K562 (cell line): ENCODE measurements at regions not wholly inside any gene's neighbourhood (a gene's known extent, or its start where the extent isn't known, plus 50 kb on each side); places are given as distances from the start of the nearest gene placed in this dataset.

ENCODE experiments used
- ATAC-seq: fragments of 200-7000 bp; cut with Tn5 transposase; 3 replicates; pipeline ENCODE4 v1.9.1; 2020; ENCODE audit warnings: moderate library complexity
- BruUV-seq: library from RNA; stranded (reverse); fragments of 400-500 nt; replicated peaks from 2 replicates; lab custom pipeline; 2021; lab: Mats Ljungman, UMichigan
- CTCF ChIA-PET: fragments of 300-600 bp; formaldehyde crosslinking; extraction: SDS; loops from one replicate; lab custom pipeline; 2021; ENCODE audit warnings: low intra/inter-chr PET ratio; lab: Yijun Ruan, JAX
- POLR2A ChIA-PET: fragments of 300-600, 350-650 bp; sonication (Branson Sonifier 250); formaldehyde crosslinking; extraction: SDS; loops from one replicate; lab custom pipeline; 2021; ENCODE audit warnings: antibody characterized with exemption, inconsistent platforms; lab: Yijun Ruan, JAX
- DNase-seq, 4 experiments: peaks; one replicate each; pipeline versions ENCODE4 v3.0.0 to v3.0.0-alpha.2; 2011 to 2018; ENCODE audit warnings: low spot score in 3 of 4, mixed read lengths in 3 of 4; ENCODE audit errors: extremely low read depth in 1 of 4
- FAIRE-seq: peaks from 2 replicates; lab custom pipeline; 2011; peaks lifted over from hg19 to GRCh38; lab: Jason Lieb, UNC
- H2AFZ ChIP-seq: 2 replicates; pipeline ENCODE4 v1.6.0; 2011; ENCODE audit warnings: low read depth, low read length, control low read depth, inconsistent platforms
- H3K27ac ChIP-seq: fragments of 200-600 bp; 3 replicates; pipeline ENCODE4 v1.8.0; 2011; ENCODE audit warnings: low read depth, mild to moderate bottlenecking, control low read depth, inconsistent platforms, low read length, moderate library complexity, mixed read lengths; ENCODE audit errors: extremely low read depth
- H3K27me3 ChIP-seq, 2 experiments: fragments of 300-600 bp in 1 of 2; 2 replicates in 1 of 2; 3 replicates in 1 of 2; pipeline versions ENCODE4 v1.6.0 to v1.8.0; 2011; ENCODE audit warnings: inconsistent platforms in 2 of 2, low read length in 2 of 2, mild to moderate bottlenecking in 1 of 2, mixed read lengths in 1 of 2, moderate library complexity in 1 of 2; ENCODE audit not compliant: control insufficient read depth in 2 of 2, insufficient read depth in 2 of 2
- H3K36me3 ChIP-seq: fragments of 300-600 bp; 3 replicates; pipeline ENCODE4 v1.8.0; 2011; ENCODE audit warnings: mild to moderate bottlenecking, low read length, inconsistent platforms; ENCODE audit not compliant: control insufficient read depth, insufficient read depth
- H3K4me1 ChIP-seq, 2 experiments: fragments of 200-600 bp in 1 of 2; replicated peaks in 1 of 2; 2 replicates in 1 of 2; 3 replicates in 1 of 2; pipeline versions ENCODE4 v1.5.1 to v1.8.0; 2011; ENCODE audit warnings: inconsistent platforms in 2 of 2, low read length in 2 of 2, mild to moderate bottlenecking in 1 of 2, mixed read lengths in 1 of 2, moderate library complexity in 1 of 2; ENCODE audit not compliant: control insufficient read depth in 2 of 2, insufficient read depth in 2 of 2
- H3K4me2 ChIP-seq: 2 replicates; pipeline ENCODE4 v1.6.1; 2011; ENCODE audit warnings: low read length, control low read depth, inconsistent platforms, mixed read lengths; ENCODE audit not compliant: insufficient read depth
- H3K4me3 ChIP-seq: fragments of 200-600 bp; sonication (generic), shearing (Covaris generic); 2 replicates; pipeline ENCODE4 v1.5.1; 2016; ENCODE audit warnings: control low read depth, inconsistent platforms
- H3K79me2 ChIP-seq: fragments of 200-600 bp; 3 replicates; pipeline ENCODE4 v1.8.0; 2011; ENCODE audit warnings: low read length, inconsistent platforms; ENCODE audit not compliant: control insufficient read depth, insufficient read depth
- H3K9ac ChIP-seq, 2 experiments: 2 replicates each; pipeline versions ENCODE4 v1.6.0 to v1.6.1; 2011; ENCODE audit warnings: low read depth in 2 of 2, low read length in 2 of 2, control low read depth in 1 of 2, inconsistent platforms in 1 of 2, mild to moderate bottlenecking in 1 of 2, mixed read lengths in 1 of 2; ENCODE audit not compliant: insufficient read depth in 1 of 2
- H3K9me1 ChIP-seq: one replicate; pipeline ENCODE4 v1.6.0; 2011; ENCODE audit warnings: inconsistent platforms, mild to moderate bottlenecking, low read length, moderate library complexity; ENCODE audit not compliant: control insufficient read depth, insufficient read depth
- H3K9me3 ChIP-seq: replicated peaks from 2 replicates; pipeline ENCODE4 v1.5.1; 2011; ENCODE audit warnings: low read depth, low read length, inconsistent platforms; ENCODE audit not compliant: control insufficient read depth, insufficient read depth
- H4K20me1 ChIP-seq: replicated peaks from 2 replicates; pipeline ENCODE4 v1.6.1; 2011; ENCODE audit warnings: low read length, inconsistent platforms, mixed read lengths; ENCODE audit not compliant: control insufficient read depth, insufficient read depth
- DACH1 ChIP-seq: fragments of 450-650 bp; IDR thresholded peaks from 2 replicates; pipeline ENCODE4 v1.6.1; 2018; ENCODE audit not compliant: partially characterized antibody
- FOXK2 ChIP-seq, 2 experiments: fragments of 450-650 bp; IDR thresholded peaks in 1 of 2; conservative IDR thresholded peaks in 1 of 2; 2 replicates each; pipeline ENCODE4 v1.6.1; 2016; ENCODE audit warnings: low read depth in 2 of 2, mild to moderate bottlenecking in 1 of 2
- GABPA ChIP-seq: fragments of 200-800 bp; sonication (Bioruptor generic); conservative IDR thresholded peaks from 2 replicates; pipeline ENCODE4 v1.6.1; 2016; ENCODE audit warnings: low read depth, missing genetic modification characterization, missing compliant biosample characterization
- NCOA6 ChIP-seq: fragments of 450-650 bp; IDR thresholded peaks from 2 replicates; pipeline ENCODE4 v1.6.1; 2017; ENCODE audit warnings: mild to moderate bottlenecking
- NFE2 ChIP-seq: IDR thresholded peaks from 2 replicates; pipeline ENCODE4 v1.6.1; 2014; ENCODE audit warnings: antibody characterized with exemption, low read depth
- PCBP2 ChIP-seq: fragments of 200-400 bp; formaldehyde crosslinking; IDR thresholded peaks from 2 replicates; pipeline ENCODE4 v1.6.1; 2018; ENCODE audit warnings: low read length, low read depth, mild to moderate bottlenecking, moderate library complexity; ENCODE audit not compliant: poor library complexity, severe bottlenecking
- PRMT5 ChIP-seq: sonication (generic); formaldehyde crosslinking; IDR thresholded peaks from 2 replicates; pipeline ENCODE4 v1.5.0; 2020; ENCODE audit warnings: missing genetic modification reagents
- RB1 ChIP-seq: fragments of 450-650 bp; IDR thresholded peaks from 2 replicates; pipeline ENCODE4 v1.6.1; 2017; ENCODE audit warnings: low read depth, mild to moderate bottlenecking
- SMC3 ChIP-seq: conservative IDR thresholded peaks from 2 replicates; pipeline ENCODE4 v1.6.1; 2011; ENCODE audit warnings: low read depth, low read length, improper control_type of control experiment; ENCODE audit not compliant: insufficient read depth
- STAT6 ChIP-seq: sonication (generic); formaldehyde crosslinking; IDR thresholded peaks from 2 replicates; pipeline ENCODE4 v1.8.1; 2023; ENCODE audit warnings: mild to moderate bottlenecking, missing genetic modification reagents
- ZBTB9 ChIP-seq: fragments of 450-650 bp; formaldehyde crosslinking; IDR thresholded peaks from 2 replicates; pipeline ENCODE4 v1.4.0; 2020; ENCODE audit warnings: mild to moderate bottlenecking, moderate library complexity
- ZFX ChIP-seq: sonication (generic); formaldehyde crosslinking; IDR thresholded peaks from 2 replicates; pipeline ENCODE4 v1.8.0; 2022; ENCODE audit warnings: mild to moderate bottlenecking, missing genetic modification reagents, moderate library complexity
- ZKSCAN8 ChIP-seq: fragments of 200-800 bp; sonication (Bioruptor generic); IDR thresholded peaks from 2 replicates; pipeline ENCODE4 v1.6.1; 2016; ENCODE audit warnings: missing genetic modification characterization, missing compliant biosample characterization
- ZNF584 ChIP-seq: fragments of 200-800 bp; sonication (Bioruptor generic); IDR thresholded peaks from 2 replicates; pipeline ENCODE4 v1.6.1; 2016; ENCODE audit warnings: low read depth, mild to moderate bottlenecking, missing genetic modification characterization, missing compliant biosample characterization
- ZNF764 ChIP-seq: fragments of 250-450 bp; sonication (Bioruptor Pico); IDR thresholded peaks from 2 replicates; pipeline ENCODE4 v1.4.0; 2020; ENCODE audit warnings: low read depth, mild to moderate bottlenecking, moderate library complexity
- ZNF766 ChIP-seq: fragments of 200-800 bp; sonication (Bioruptor generic); conservative IDR thresholded peaks from 2 replicates; pipeline ENCODE4 v1.6.1; 2016; ENCODE audit warnings: missing genetic modification characterization, missing compliant biosample characterization
- WGBS: fragments of 100-300 bp; shearing (Covaris generic); methylation state at CpG from one replicate; pipeline ENCODE4 v1.1.6; 2016; ENCODE audit warnings: low coverage, mixed read lengths; ENCODE audit not compliant: insufficient coverage; ENCODE audit errors: missing lambda C conversion rate; 5-methylcytosine and 5-hydroxymethylcytosine counted together
- in situ Hi-C: fragments of 300-500 bp; cut with MboI; formaldehyde crosslinking; loops from 4 replicates; pipeline ENCODE4 v1.15.0; 2018; ENCODE audit warnings: inconsistent platforms, mixed read lengths
- intact Hi-C: fragments of 100-400 bp; cut with micrococcal nuclease; formaldehyde crosslinking; loops from 2 replicates; pipeline ENCODE4 v1.14.2; 2022
- TF ChIP-seq, protein P1 (sequence below): fragments of 250-450 bp; sonication (Bioruptor Pico); IDR thresholded peaks from 2 replicates; pipeline ENCODE4 v1.5.0; 2021; ENCODE audit warnings: mild to moderate bottlenecking, borderline replicate concordance

GRCh38 chr13:76738616-76739015 is 147.6 kb downstream of the KCTD12 start:
- DNase-seq, result no peak
- H3K9ac ChIP-seq, result no peak overlapping the region
- H3K79me2 ChIP-seq, result no peaks in the 10 kb centered on the region
- intact Hi-C loops (no loop called here), in situ Hi-C loops (no loop called here)
- no peak overlapping the region for H2AFZ ChIP-seq
- H3K4me2 ChIP-seq, result no peak overlapping the region
- H3K4me3 ChIP-seq, result no peak overlapping the region
- CTCF ChIA-PET, result no interaction called here
- H3K27me3 ChIP-seq, result no peaks in the 10 kb centered on the region
- no TSS peak for BruUV-seq
- no peaks in the 10 kb centered on the region for H3K4me1 ChIP-seq
- H3K36me3 ChIP-seq, result no peaks in the 10 kb centered on the region
- no peaks in the 10 kb centered on the region for H4K20me1 ChIP-seq
- FAIRE-seq, result no peak
- no peaks in the 10 kb centered on the region for H3K9me1 ChIP-seq
- no peak for ATAC-seq
- no peak overlapping the region for H3K27ac ChIP-seq
- no peaks in the 10 kb centered on the region for H3K9me3 ChIP-seq
- POLR2A ChIA-PET, result no interaction called here
- WGBS, result 6% methylated on average over 3 of the region's 3 CpGs
- no peak for TF ChIP-seq ZBTB9 (CRISPR knock-in tag)
- no peak for TF ChIP-seq PRMT5 (CRISPR knock-in tag)
- TF ChIP-seq NCOA6, result no peak
- TF ChIP-seq SMC3, result no peak
- TF ChIP-seq ZNF584 (CRISPR knock-in tag), result no peak
- TF ChIP-seq STAT6 (CRISPR knock-in tag), result no peak
- TF ChIP-seq ZNF766 (CRISPR knock-in tag), result no peak
- TF ChIP-seq PCBP2, result no peak
- TF ChIP-seq, protein P1, sequence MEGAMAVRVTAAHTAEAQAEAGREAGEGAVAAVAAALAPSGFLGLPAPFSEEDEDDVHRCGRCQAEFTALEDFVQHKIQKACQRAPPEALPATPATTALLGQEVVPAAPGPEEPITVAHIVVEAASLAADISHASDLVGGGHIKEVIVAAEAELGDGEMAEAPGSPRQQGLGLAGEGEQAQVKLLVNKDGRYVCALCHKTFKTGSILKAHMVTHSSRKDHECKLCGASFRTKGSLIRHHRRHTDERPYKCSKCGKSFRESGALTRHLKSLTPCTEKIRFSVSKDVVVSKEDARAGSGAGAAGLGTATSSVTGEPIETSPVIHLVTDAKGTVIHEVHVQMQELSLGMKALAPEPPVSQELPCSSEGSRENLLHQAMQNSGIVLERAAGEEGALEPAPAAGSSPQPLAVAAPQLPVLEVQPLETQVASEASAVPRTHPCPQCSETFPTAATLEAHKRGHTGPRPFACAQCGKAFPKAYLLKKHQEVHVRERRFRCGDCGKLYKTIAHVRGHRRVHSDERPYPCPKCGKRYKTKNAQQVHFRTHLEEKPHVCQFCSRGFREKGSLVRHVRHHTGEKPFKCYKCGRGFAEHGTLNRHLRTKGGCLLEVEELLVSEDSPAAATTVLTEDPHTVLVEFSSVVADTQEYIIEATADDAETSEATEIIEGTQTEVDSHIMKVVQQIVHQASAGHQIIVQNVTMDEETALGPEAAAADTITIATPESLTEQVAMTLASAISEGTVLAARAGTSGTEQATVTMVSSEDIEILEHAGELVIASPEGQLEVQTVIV (CRISPR knock-in tag), result no peak
- TF ChIP-seq DACH1, result no peak
- TF ChIP-seq ZNF764 (CRISPR knock-in tag), result no peak
- no peak for TF ChIP-seq GABPA (tag)
- no peak for TF ChIP-seq RB1
- no peak for TF ChIP-seq ZFX
- no peak for TF ChIP-seq FOXK2 (conservative IDR thresholded peaks at IDR 0.05 in 1 of 2, IDR thresholded peaks at IDR 0.05 in 1 of 2; ENCODE audit: low read depth in 2 of 2)
- no peak for TF ChIP-seq NFE2
- no peak for TF ChIP-seq ZKSCAN8 (CRISPR knock-in tag)
